Hematopoietic multipotent progenitor cell treated with erythropoietin and hydrocortisone succinate and interleukin-3 and kit ligand, for 4 days (in vitro differentiated cells): ENCODE measurements at regions not wholly inside any gene's neighbourhood (a gene's known extent, or its start where the extent isn't known, plus 50 kb on each side); places are given as distances from the start of the nearest gene placed in this dataset.
A peak's percentile ranks its signal among the peaks of the same experiment; 100 is the strongest.

Experiments used
- DNase-seq: peaks from one replicate; pipeline ENCODE4 v3.0.0-alpha.2; 2015

GRCh38 chr2:240227538-240228428 is 87.3 kb upstream of the OTOS start:
- DNase-seq: no peak

GRCh38 chr2:240229005-240229404 is 88.5 kb upstream of the OTOS start:
- no peak for DNase-seq

GRCh38 chr2:240229603-240230235 is 89.3 kb upstream of the OTOS start:
- no peak for DNase-seq

GRCh38 chr2:240230291-240230931 is 90.0 kb upstream of the OTOS start:
- no peak for DNase-seq

GRCh38 chr2:240231838-240232244 is 91.4 kb upstream of the OTOS start:
- DNase-seq: no peak

GRCh38 chr2:240232264-240232915 is 91.9 kb upstream of the OTOS start:
- DNase-seq: no peak

- peak; percentile 81 for DNase-seq
Measured at GRCh38 chr2:240232961-240233884, 92.8 kb upstream of the OTOS start.

GRCh38 chr2:240233885-240234502 is 93.5 kb upstream of the OTOS start:
- no peak for DNase-seq

GRCh38 chr2:240234503-240234951 is 94.1 kb upstream of the OTOS start:
- DNase-seq: no peak

- DNase-seq: no peak
Measured at GRCh38 chr2:240235149-240235803, 94.8 kb upstream of the OTOS start.

GRCh38 chr2:240235811-240236210 is 95.4 kb upstream of the OTOS start:
- no peak for DNase-seq

- peak; percentile 23 for DNase-seq
Measured at GRCh38 chr2:240236217-240237111, 96.0 kb upstream of the OTOS start.

- DNase-seq: no peak
Measured at GRCh38 chr2:240237609-240238174, 97.2 kb upstream of the OTOS start.

GRCh38 chr2:240238201-240238600 is 97.7 kb upstream of the OTOS start:
- DNase-seq: no peak

- no peak for DNase-seq
Measured at GRCh38 chr2:240238786-240239185, 98.3 kb upstream of the OTOS start.

- no peak for DNase-seq
Measured at GRCh38 chr2:240239325-240239724, 98.9 kb upstream of the OTOS start.

GRCh38 chr2:240240017-240240734 is 99.7 kb upstream of the OTOS start:
- no peak for DNase-seq

- DNase-seq: no peak
Measured at GRCh38 chr2:240240781-240241180, 100.3 kb upstream of the OTOS start.

- no peak for DNase-seq
Measured at GRCh38 chr2:240241572-240241971, 101.1 kb upstream of the OTOS start.
